ENCODE measurements at regions not wholly inside any gene's neighbourhood (a gene's known extent, or its start where the extent isn't known, plus 50 kb on each side); places are given as distances from the start of the nearest gene placed in this dataset.
"Not testable (repeated sequence)": the region's sequence is repeated elsewhere in the genome, so short reads cannot be mapped to it uniquely, and the experiment has no call there.

DNA sequence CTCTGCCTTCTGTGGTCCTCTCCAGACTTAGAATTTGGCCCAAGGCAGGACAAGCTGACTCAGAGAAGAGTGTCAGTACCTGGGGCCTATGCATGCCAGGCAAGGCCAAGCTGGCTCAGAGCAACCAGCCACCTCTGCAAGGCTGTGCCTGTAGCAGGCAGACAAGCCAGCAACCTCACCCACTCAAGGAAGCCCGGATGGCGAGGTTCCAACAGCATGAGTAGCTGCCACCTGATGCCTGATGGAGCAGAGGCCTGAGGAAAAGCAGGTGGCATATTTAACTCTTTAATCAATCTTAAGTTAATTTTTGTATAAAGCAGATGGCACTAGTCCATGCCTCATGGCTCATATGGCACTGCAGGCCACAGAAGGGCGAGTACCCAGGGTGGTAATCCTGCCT, 3595.8 kb upstream of the OR11H1 start:
- DNase-seq (ENCODE audit: low spot score): not testable (repeated sequence)

DNA sequence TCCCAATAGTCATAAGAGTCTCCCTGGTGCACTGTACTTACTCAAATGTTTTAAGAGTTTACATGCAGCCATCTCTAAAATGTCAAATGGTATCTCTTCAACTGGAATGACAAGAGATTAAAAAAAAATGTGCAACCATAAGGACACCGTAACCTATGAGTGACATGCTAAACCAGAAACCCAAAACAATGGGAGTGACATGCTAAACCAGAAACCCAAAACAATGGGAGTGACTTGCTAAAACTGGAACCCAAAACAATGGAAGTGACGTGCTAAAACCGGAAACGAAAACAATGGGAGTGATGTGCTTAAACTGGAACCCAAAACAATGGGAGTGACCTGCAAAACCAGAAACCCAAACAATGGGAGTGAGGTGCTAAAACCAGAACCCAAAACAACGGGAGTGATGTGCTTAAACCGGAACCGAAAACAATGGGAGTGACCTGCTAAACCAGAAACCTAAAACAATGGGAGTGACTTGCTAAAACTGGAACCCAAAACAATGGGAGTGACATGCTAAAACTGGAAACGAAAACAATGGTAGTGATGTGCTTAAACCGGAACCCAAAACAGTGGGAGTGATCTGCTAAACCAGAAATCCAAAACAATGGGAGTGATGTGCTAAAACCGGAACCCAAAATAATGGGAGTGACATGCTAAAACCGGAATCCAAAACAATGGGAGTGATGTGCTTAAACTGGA, 3559.9 kb upstream of the OR11H1 start:
- not testable (repeated sequence) for DNase-seq (ENCODE audit: low spot score)

DNA sequence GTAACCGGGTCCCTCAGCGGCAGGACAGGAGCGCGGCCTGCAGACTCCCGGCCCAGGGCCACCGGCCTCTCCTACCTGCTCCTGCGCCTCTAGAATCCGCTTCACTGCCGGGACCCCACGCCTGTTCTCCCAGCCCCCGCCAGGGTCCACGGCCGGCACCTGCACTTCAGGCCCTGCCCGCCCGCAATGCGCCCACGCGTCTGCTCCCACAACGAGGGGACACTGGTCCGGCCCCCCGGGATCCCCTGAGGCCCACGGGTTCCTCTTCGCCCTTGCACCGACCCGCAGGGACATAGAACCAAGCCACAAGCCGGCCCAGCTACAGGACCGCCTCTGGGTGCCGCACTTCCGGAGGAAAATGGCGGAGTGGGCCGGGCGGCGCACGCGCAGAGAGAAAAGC, 3554.1 kb upstream of the OR11H1 start:
- peak; percentile 0 for DNase-seq (ENCODE audit: low spot score)
